ENCODE measurements at regions not wholly inside any gene's neighbourhood (a gene's known extent, or its start where the extent isn't known, plus 50 kb on each side); places are given as distances from the start of the nearest gene placed in this dataset.

DNA sequence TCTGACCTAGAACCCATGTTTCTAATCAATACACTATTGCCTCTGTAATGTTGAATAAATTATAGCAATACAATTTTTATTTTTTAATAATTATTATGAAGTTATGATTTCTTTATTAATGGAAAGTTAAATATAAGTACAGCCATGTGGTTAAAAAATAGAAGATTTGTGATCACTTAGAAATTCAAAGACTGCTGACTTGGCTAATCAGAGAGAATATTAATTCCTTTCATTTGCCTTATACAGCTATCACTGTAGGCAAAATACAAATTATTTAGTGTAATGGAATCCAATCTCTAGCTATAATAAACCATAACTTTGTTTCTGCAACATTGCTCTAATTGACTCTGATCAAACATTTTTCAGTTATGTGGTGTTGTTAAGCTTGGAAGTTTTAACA lies 255.0 kb upstream of the TAS2R1 start:
- Histone ChIP-seq H3K9ac (ENCODE audit: low read length) (no peak overlapping the region), H2AFZ (ENCODE audit: low read depth, low read length, poor library complexity, severe bottlenecking) (no peak overlapping the region), H3K4me3 (replicated peaks in 1 of 2; ENCODE audit: low read depth in 1 of 2, low read length in 2 of 2) (no peak overlapping the region), H3K27me3 (ENCODE audit: insufficient read depth, low read length) (no peaks in the 10 kb centered on the region), H3K9me2 (ENCODE audit: insufficient read depth) (no peaks in the 10 kb centered on the region), H3K9me3 (ENCODE audit: control insufficient read depth in 1 of 2, insufficient read depth in 1 of 2, low read depth in 1 of 2, low read length in 2 of 2) (no peaks in the 10 kb centered on the region), H3K27ac (ENCODE audit: low read depth, low read length) (no peak overlapping the region), H3K4me2 (ENCODE audit: low read length) (no peak overlapping the region), H4K20me1 (ENCODE audit: insufficient read depth) (no peaks in the 10 kb centered on the region), H3K36me3 (ENCODE audit: control insufficient read depth in 1 of 2, insufficient read depth in 2 of 2, low read length in 2 of 2) (no peaks in the 10 kb centered on the region), H3K4me1 (ENCODE audit: control insufficient read depth in 1 of 2, insufficient read depth in 2 of 2, low read length in 2 of 2) (no peaks in the 10 kb centered on the region), H3K79me2 (ENCODE audit: insufficient read depth, low read length) (no peaks in the 10 kb centered on the region)
- ChIA-PET CTCF (no interaction called here), POLR2A (no interaction called here), RAD21 (ENCODE audit: low non-redundant PET in 1 of 2, low total read pairs in 2 of 2, uncharacterized antibody in 2 of 2, unreplicated experiment in 2 of 2) (no interaction called here)
- TF ChIP-seq, protein P1, sequence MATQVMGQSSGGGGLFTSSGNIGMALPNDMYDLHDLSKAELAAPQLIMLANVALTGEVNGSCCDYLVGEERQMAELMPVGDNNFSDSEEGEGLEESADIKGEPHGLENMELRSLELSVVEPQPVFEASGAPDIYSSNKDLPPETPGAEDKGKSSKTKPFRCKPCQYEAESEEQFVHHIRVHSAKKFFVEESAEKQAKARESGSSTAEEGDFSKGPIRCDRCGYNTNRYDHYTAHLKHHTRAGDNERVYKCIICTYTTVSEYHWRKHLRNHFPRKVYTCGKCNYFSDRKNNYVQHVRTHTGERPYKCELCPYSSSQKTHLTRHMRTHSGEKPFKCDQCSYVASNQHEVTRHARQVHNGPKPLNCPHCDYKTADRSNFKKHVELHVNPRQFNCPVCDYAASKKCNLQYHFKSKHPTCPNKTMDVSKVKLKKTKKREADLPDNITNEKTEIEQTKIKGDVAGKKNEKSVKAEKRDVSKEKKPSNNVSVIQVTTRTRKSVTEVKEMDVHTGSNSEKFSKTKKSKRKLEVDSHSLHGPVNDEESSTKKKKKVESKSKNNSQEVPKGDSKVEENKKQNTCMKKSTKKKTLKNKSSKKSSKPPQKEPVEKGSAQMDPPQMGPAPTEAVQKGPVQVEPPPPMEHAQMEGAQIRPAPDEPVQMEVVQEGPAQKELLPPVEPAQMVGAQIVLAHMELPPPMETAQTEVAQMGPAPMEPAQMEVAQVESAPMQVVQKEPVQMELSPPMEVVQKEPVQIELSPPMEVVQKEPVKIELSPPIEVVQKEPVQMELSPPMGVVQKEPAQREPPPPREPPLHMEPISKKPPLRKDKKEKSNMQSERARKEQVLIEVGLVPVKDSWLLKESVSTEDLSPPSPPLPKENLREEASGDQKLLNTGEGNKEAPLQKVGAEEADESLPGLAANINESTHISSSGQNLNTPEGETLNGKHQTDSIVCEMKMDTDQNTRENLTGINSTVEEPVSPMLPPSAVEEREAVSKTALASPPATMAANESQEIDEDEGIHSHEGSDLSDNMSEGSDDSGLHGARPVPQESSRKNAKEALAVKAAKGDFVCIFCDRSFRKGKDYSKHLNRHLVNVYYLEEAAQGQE (IDR thresholded peaks at IDR 0.05; ENCODE audit: low read depth), result no peak
- TF ChIP-seq, protein P2, sequence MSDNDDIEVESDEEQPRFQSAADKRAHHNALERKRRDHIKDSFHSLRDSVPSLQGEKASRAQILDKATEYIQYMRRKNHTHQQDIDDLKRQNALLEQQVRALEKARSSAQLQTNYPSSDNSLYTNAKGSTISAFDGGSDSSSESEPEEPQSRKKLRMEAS (IDR thresholded peaks at IDR 0.05), result no peak
- no peak for TF ChIP-seq EGR1 (IDR thresholded peaks at IDR 0.05; ENCODE audit: low read depth)
- no peak for TF ChIP-seq SRF (IDR thresholded peaks at IDR 0.05; ENCODE audit: low read depth)
- TF ChIP-seq CBX3 (IDR thresholded peaks at IDR 0.05; ENCODE audit: low read depth), result no peak
- no peak for TF ChIP-seq YY1 (IDR thresholded peaks at IDR 0.05; ENCODE audit: extremely low read depth, insufficient replicate concordance, low read depth, low read length)
- no peak for TF ChIP-seq CEBPB (IDR thresholded peaks at IDR 0.05; ENCODE audit: low read depth)
- TF ChIP-seq ZNF274 (IDR thresholded peaks at IDR 0.05; ENCODE audit: low read depth, low read length), result no peak
- TF ChIP-seq SIN3A (IDR thresholded peaks at IDR 0.05; ENCODE audit: low read depth), result no peak
- TF ChIP-seq, protein P3, sequence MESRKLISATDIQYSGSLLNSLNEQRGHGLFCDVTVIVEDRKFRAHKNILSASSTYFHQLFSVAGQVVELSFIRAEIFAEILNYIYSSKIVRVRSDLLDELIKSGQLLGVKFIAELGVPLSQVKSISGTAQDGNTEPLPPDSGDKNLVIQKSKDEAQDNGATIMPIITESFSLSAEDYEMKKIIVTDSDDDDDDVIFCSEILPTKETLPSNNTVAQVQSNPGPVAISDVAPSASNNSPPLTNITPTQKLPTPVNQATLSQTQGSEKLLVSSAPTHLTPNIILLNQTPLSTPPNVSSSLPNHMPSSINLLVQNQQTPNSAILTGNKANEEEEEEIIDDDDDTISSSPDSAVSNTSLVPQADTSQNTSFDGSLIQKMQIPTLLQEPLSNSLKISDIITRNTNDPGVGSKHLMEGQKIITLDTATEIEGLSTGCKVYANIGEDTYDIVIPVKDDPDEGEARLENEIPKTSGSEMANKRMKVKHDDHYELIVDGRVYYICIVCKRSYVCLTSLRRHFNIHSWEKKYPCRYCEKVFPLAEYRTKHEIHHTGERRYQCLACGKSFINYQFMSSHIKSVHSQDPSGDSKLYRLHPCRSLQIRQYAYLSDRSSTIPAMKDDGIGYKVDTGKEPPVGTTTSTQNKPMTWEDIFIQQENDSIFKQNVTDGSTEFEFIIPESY (IDR thresholded peaks at IDR 0.05; ENCODE audit: extremely low read depth, insufficient replicate concordance, low read length), result no peak
- TF ChIP-seq, protein P4, sequence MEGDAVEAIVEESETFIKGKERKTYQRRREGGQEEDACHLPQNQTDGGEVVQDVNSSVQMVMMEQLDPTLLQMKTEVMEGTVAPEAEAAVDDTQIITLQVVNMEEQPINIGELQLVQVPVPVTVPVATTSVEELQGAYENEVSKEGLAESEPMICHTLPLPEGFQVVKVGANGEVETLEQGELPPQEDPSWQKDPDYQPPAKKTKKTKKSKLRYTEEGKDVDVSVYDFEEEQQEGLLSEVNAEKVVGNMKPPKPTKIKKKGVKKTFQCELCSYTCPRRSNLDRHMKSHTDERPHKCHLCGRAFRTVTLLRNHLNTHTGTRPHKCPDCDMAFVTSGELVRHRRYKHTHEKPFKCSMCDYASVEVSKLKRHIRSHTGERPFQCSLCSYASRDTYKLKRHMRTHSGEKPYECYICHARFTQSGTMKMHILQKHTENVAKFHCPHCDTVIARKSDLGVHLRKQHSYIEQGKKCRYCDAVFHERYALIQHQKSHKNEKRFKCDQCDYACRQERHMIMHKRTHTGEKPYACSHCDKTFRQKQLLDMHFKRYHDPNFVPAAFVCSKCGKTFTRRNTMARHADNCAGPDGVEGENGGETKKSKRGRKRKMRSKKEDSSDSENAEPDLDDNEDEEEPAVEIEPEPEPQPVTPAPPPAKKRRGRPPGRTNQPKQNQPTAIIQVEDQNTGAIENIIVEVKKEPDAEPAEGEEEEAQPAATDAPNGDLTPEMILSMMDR (IDR thresholded peaks at IDR 0.05 in 2 of 3, conservative IDR thresholded peaks at IDR 0.05 in 1 of 3; ENCODE audit: borderline replicate concordance in 1 of 3, insufficient read depth in 1 of 3, low read depth in 2 of 3, low read length in 2 of 3), result no peak
- TF ChIP-seq POLR2AphosphoS5 (IDR thresholded peaks at IDR 0.05; ENCODE audit: low read depth, low read length), result no peak
- TF ChIP-seq FOSL1 (IDR thresholded peaks at IDR 0.05; ENCODE audit: low read depth), result no peak
- no peak for TF ChIP-seq RAD21 (IDR thresholded peaks at IDR 0.05; ENCODE audit: low read depth)
- TF ChIP-seq SP1 (IDR thresholded peaks at IDR 0.05; ENCODE audit: low read depth), result no peak
- no peak for TF ChIP-seq EZH2phosphoT487 (IDR thresholded peaks at IDR 0.05; ENCODE audit: borderline replicate concordance)
- no peak for TF ChIP-seq ZFX (IDR thresholded peaks at IDR 0.05)
- TF ChIP-seq, protein P5, sequence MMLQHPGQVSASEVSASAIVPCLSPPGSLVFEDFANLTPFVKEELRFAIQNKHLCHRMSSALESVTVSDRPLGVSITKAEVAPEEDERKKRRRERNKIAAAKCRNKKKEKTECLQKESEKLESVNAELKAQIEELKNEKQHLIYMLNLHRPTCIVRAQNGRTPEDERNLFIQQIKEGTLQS (IDR thresholded peaks at IDR 0.05), result no peak
- TF ChIP-seq JUND (IDR thresholded peaks at IDR 0.05), result no peak
- intact Hi-C loops (cut with micrococcal nuclease), result no loop called here
- ATAC-seq, result no peak
- BruUV-seq (replicated peaks), result no TSS peak
- DNase-seq (ENCODE audit: low read depth, low spot score), result no peak
